Activated CD8-positive, alpha-beta T cell treated with anti-CD3 and anti-CD28 coated beads for 36 hours (primary cell): ENCODE measurements at regions not wholly inside any gene's neighbourhood (a gene's known extent, or its start where the extent isn't known, plus 50 kb on each side); places are given as distances from the start of the nearest gene placed in this dataset.

Experiments
- ATAC-seq: fragments of 200-7000 bp; cut with Tn5 transposase; one replicate; pipeline ENCODE4 v1.10.0; 2021; ENCODE audit warnings: mild to moderate bottlenecking, moderate library complexity
- CTCF ChIA-PET: fragments of 350-600 bp; sonication (Branson Sonifier 250); formaldehyde crosslinking; loops from one replicate; lab custom pipeline; 2021; ENCODE audit warnings: antibody characterized with exemption; lab: Charles Lee
- POLR2A ChIA-PET: fragments of 350-600 bp; sonication (Branson Sonifier 250); formaldehyde crosslinking; loops from one replicate; lab custom pipeline; 2021; ENCODE audit warnings: antibody characterized with exemption; lab: Charles Lee
- DNase-seq: peaks from one replicate; pipeline ENCODE4 v3.0.0-alpha.2; 2020
- H3K27ac Mint-ChIP-seq: one replicate; pipeline ENCODE4 v1.8.0; 2021; ENCODE audit warnings: mild to moderate bottlenecking, mixed read lengths
- H3K27me3 Mint-ChIP-seq: one replicate; pipeline ENCODE4 v1.8.0; 2021; ENCODE audit warnings: mixed read lengths
- H3K36me3 Mint-ChIP-seq: one replicate; pipeline ENCODE4 v1.8.0; 2021; ENCODE audit warnings: low read depth, mixed read lengths
- H3K4me1 Mint-ChIP-seq: one replicate; pipeline ENCODE4 v1.8.0; 2021; ENCODE audit warnings: low read depth, mixed read lengths
- H3K4me3 Mint-ChIP-seq: one replicate; pipeline ENCODE4 v1.8.0; 2021; ENCODE audit warnings: mild to moderate bottlenecking, moderate library complexity, mixed read lengths
- H3K9me3 Mint-ChIP-seq: one replicate; pipeline ENCODE4 v1.8.0; 2021; ENCODE audit warnings: mixed read lengths
- CTCF ChIP-seq: fragments of 200-600 bp; IDR thresholded peaks from one replicate; pipeline ENCODE4 v1.8.0; 2022; ENCODE audit warnings: antibody characterized with exemption, mild to moderate bottlenecking
- intact Hi-C: fragments of 100-400 bp; cut with micrococcal nuclease; formaldehyde crosslinking; loops from one replicate; pipeline ENCODE4 v1.10.0; 2022

GRCh38 chrX:85499400-85499799, 119.9 kb upstream of the POF1B start:
- H3K4me1 Mint-ChIP-seq = no peaks in the 10 kb centered on the region
- ATAC-seq = no peak
- no peaks in the 10 kb centered on the region for H3K36me3 Mint-ChIP-seq
- DNase-seq = no peak
- POLR2A ChIA-PET = no interaction called here
- intact Hi-C loops = no loop called here
- CTCF ChIA-PET = no interaction called here
- no peak overlapping the region for H3K4me3 Mint-ChIP-seq
- H3K9me3 Mint-ChIP-seq = no peaks in the 10 kb centered on the region
- no peak overlapping the region for H3K27ac Mint-ChIP-seq
- H3K27me3 Mint-ChIP-seq = no peaks in the 10 kb centered on the region
- TF ChIP-seq CTCF = no peak

GRCh38 chrX:85493821-85494220, 114.4 kb upstream of the POF1B start:
- intact Hi-C loops = no loop called here
- ATAC-seq = no peak
- Mint-ChIP-seq H3K27me3 (no peaks in the 10 kb centered on the region), H3K4me3 (no peak overlapping the region), H3K36me3 (no peaks in the 10 kb centered on the region), H3K9me3 (no peaks in the 10 kb centered on the region), H3K4me1 (no peaks in the 10 kb centered on the region), H3K27ac (no peak overlapping the region)
- ChIA-PET POLR2A (no interaction called here), CTCF (no interaction called here)
- DNase-seq = no peak
- TF ChIP-seq CTCF = no peak

- ATAC-seq (no peak), DNase-seq (no peak)
- CTCF ChIA-PET = no interaction called here
- Mint-ChIP-seq H3K4me1 (no peaks in the 10 kb centered on the region), H3K4me3 (no peak overlapping the region), H3K27ac (no peak overlapping the region), H3K27me3 (no peaks in the 10 kb centered on the region), H3K9me3 (no peaks in the 10 kb centered on the region), H3K36me3 (no peaks in the 10 kb centered on the region)
- intact Hi-C loops = no loop called here
- no peak for TF ChIP-seq CTCF
- POLR2A ChIA-PET = no interaction called here
Measured at GRCh38 chrX:85454295-85454694, 74.8 kb upstream of the POF1B start.

GRCh38 chrX:85444613-85445012, 65.1 kb upstream of the POF1B start:
- DNase-seq (no peak), ATAC-seq (no peak)
- no peaks in the 10 kb centered on the region for H3K4me1 Mint-ChIP-seq
- TF ChIP-seq CTCF = no peak
- H3K9me3 Mint-ChIP-seq = peaks cover 4% of the 10 kb centered on the region
- H3K27ac Mint-ChIP-seq = no peak overlapping the region
- H3K36me3 Mint-ChIP-seq = no peaks in the 10 kb centered on the region
- no peak overlapping the region for H3K4me3 Mint-ChIP-seq
- CTCF ChIA-PET = no interaction called here
- H3K27me3 Mint-ChIP-seq = no peaks in the 10 kb centered on the region
- POLR2A ChIA-PET = no interaction called here
- intact Hi-C loops = no loop called here
